ENCODE measurements at regions not wholly inside any gene's neighbourhood (a gene's known extent, or its start where the extent isn't known, plus 50 kb on each side); places are given as distances from the start of the nearest gene placed in this dataset.

DNA sequence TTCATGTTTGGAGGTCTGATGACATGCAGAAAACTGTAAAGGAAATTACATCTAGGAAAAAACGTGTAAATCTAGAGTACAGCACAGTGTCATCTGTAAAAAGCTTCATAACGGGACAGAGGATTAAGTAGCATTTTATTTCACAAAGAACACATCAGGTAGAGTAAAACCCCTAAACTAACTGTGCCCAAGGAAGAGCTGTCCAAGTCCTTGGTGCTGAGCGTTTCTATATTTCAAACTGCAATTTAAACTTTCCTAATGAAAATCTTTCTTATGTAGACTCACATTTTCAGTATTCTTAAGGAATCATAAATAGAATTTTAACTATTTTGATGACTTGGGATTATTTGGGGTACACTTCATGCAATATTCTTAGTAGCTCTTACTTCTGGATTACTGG lies 646.2 kb downstream of the IPMK start:
- ChIA-PET POLR2A (no interaction called here), CTCF (no interaction called here)
- DNase-seq (no peak), ATAC-seq (ENCODE audit: low read depth) (no peak)
- no peak overlapping the region for H3K4me3 Mint-ChIP-seq
- no peaks in the 10 kb centered on the region for H3K27me3 Mint-ChIP-seq
- H3K4me1 Mint-ChIP-seq: no peaks in the 10 kb centered on the region
- intact Hi-C loops (cut with micrococcal nuclease): no loop called here
- H3K9me3 Mint-ChIP-seq: peaks cover 2% of the 10 kb centered on the region
- H3K27ac Mint-ChIP-seq: no peak overlapping the region
- TF ChIP-seq, protein P1, sequence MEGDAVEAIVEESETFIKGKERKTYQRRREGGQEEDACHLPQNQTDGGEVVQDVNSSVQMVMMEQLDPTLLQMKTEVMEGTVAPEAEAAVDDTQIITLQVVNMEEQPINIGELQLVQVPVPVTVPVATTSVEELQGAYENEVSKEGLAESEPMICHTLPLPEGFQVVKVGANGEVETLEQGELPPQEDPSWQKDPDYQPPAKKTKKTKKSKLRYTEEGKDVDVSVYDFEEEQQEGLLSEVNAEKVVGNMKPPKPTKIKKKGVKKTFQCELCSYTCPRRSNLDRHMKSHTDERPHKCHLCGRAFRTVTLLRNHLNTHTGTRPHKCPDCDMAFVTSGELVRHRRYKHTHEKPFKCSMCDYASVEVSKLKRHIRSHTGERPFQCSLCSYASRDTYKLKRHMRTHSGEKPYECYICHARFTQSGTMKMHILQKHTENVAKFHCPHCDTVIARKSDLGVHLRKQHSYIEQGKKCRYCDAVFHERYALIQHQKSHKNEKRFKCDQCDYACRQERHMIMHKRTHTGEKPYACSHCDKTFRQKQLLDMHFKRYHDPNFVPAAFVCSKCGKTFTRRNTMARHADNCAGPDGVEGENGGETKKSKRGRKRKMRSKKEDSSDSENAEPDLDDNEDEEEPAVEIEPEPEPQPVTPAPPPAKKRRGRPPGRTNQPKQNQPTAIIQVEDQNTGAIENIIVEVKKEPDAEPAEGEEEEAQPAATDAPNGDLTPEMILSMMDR (IDR thresholded peaks at IDR 0.05): no peak
- no peaks in the 10 kb centered on the region for H3K36me3 Mint-ChIP-seq (ENCODE audit: low read depth)

DNA sequence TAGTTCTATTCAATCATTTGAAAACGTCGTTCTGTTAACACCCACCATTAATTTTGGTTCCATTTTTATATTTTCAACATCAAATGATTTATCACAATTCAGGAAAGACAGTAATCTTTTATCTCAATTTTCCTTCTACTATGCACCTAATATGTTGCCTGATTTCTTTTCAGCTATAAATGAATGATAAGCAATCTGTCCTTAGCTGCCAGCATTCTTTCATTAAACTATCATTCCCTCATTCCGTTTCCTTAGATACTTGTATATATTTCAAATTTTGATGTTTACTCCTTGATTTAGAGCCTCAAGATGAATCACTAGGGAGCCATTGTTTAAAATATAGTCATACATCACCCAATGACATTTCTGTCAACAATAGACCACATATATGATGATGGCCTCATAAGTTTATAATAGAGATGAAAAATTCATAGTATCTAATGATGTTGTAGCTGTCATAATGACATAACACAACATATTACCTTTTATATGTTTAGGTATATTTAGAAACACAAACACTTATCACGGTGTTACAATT lies 661.7 kb downstream of the IPMK start:
- H3K36me3 Mint-ChIP-seq (ENCODE audit: low read depth): no peaks in the 10 kb centered on the region
- H3K4me1 Mint-ChIP-seq: no peaks in the 10 kb centered on the region
- no peaks in the 10 kb centered on the region for H3K27me3 Mint-ChIP-seq
- TF ChIP-seq, protein P1 (IDR thresholded peaks at IDR 0.05): no peak
- peaks cover 5% of the 10 kb centered on the region for H3K9me3 Mint-ChIP-seq
- no peak overlapping the region for H3K27ac Mint-ChIP-seq
- H3K4me3 Mint-ChIP-seq: no peak overlapping the region
- ChIA-PET CTCF (no interaction called here), POLR2A (no interaction called here)
- no peak for DNase-seq
- intact Hi-C loops (cut with micrococcal nuclease): no loop called here
- ATAC-seq (ENCODE audit: low read depth): no peak

DNA sequence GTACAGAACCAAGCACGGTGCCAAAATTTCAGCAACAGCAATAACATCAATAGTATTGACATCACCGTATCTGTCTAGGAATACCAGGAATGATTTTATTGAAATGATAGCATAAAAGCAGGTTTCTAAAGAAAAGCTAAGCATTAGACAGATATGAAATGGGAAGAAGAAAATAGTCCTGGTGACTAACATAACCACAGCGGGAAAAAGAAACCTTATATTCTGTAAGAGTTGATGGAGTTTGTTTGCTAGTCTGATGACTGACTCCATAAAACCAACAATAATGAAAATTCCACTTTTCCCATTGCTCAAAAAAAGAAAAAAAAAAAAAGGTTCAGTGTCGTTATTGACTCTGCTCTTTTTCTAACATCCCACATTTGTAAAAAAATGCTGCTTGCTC lies 668.3 kb downstream of the IPMK start:
- Mint-ChIP-seq H3K27me3 (no peaks in the 10 kb centered on the region), H3K36me3 (ENCODE audit: low read depth) (no peaks in the 10 kb centered on the region), H3K4me3 (no peak overlapping the region), H3K9me3 (peaks cover 2% of the 10 kb centered on the region), H3K27ac (no peak overlapping the region), H3K4me1 (no peaks in the 10 kb centered on the region)
- intact Hi-C loops (cut with micrococcal nuclease): no loop called here
- ATAC-seq (ENCODE audit: low read depth): no peak
- TF ChIP-seq, protein P1 (IDR thresholded peaks at IDR 0.05): no peak
- ChIA-PET CTCF (no interaction called here), POLR2A (no interaction called here)
- DNase-seq: no peak

DNA sequence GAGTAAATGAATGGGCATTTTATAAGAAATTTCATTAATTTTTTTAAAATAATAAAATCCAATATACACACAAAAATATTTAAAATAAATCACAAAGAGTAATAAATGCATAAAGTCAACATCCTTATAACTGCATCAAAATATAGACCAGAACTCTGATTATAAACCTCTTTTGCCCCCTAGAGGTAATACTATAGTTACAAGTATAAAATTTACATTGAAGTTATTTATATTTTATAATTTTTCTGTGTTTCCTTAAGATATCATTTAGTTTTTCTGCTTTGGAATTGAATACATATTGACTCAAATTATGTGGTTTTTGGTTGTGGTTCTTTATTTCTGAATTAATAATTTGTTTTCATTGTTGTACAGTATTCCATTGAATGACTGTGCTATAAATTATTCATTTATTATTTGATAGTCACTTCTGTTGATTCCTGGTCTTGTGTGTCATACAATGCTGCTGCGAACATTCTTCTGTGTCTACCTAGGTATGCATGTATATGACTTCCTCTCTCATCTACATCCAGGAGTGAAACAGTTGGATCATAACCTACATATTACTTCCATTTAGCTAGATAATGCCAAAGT lies 673.6 kb downstream of the IPMK start:
- DNase-seq: no peak
- H3K27me3 Mint-ChIP-seq: no peaks in the 10 kb centered on the region
- ATAC-seq (ENCODE audit: low read depth): no peak
- no peaks in the 10 kb centered on the region for H3K4me1 Mint-ChIP-seq
- no peaks in the 10 kb centered on the region for H3K36me3 Mint-ChIP-seq (ENCODE audit: low read depth)
- TF ChIP-seq, protein P1 (IDR thresholded peaks at IDR 0.05): no peak
- no peak overlapping the region for H3K4me3 Mint-ChIP-seq
- ChIA-PET POLR2A (no interaction called here), CTCF (no interaction called here)
- no peaks in the 10 kb centered on the region for H3K9me3 Mint-ChIP-seq
- H3K27ac Mint-ChIP-seq: no peak overlapping the region
- intact Hi-C loops (cut with micrococcal nuclease): no loop called here

DNA sequence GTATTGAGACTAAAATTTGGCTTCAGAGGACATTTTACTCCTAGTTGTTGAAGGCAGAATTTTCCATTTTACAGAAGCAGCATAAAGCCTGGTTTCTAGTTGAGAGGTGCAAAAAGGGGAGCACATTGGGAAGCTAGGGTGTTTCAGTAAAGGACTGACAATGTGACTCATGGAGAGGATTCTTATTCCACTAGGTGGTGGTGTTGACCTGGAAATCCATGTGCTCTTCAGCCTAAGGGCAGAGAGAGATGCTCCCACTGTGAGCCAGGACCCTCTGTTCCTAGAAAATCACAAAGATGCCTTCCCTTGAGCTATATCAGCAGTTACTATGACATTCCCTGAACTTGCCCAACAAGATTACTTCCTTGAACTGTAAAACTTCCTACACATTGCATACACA lies 687.8 kb downstream of the IPMK start:
- H3K4me1 Mint-ChIP-seq: no peaks in the 10 kb centered on the region
- H3K9me3 Mint-ChIP-seq: peaks cover 10% of the 10 kb centered on the region
- ChIA-PET POLR2A (no interaction called here), CTCF (no interaction called here)
- H3K4me3 Mint-ChIP-seq: no peak overlapping the region
- TF ChIP-seq, protein P1 (IDR thresholded peaks at IDR 0.05): no peak
- DNase-seq (no peak), ATAC-seq (ENCODE audit: low read depth) (no peak)
- no peaks in the 10 kb centered on the region for H3K36me3 Mint-ChIP-seq (ENCODE audit: low read depth)
- no peaks in the 10 kb centered on the region for H3K27me3 Mint-ChIP-seq
- intact Hi-C loops (cut with micrococcal nuclease): no loop called here
- H3K27ac Mint-ChIP-seq: no peak overlapping the region

Data from activated B cell treated with CpG ODN at 0.5 μM for 24 hours (primary cell).